GM12878 (cell line): ENCODE measurements at regions not wholly inside any gene's neighbourhood (a gene's known extent, or its start where the extent isn't known, plus 50 kb on each side); places are given as distances from the start of the nearest gene placed in this dataset.

Source experiments
- ATAC-seq: fragments of 200-7000 bp; cut with Tn5 transposase; 3 replicates; pipeline ENCODE4 v1.9.1; 2020; ENCODE audit warnings: mild to moderate bottlenecking, moderate library complexity
- BruUV-seq: library from RNA; stranded (reverse); fragments of 400-500 nt; replicated peaks from 2 replicates; lab custom pipeline; 2021; lab: Mats Ljungman, UMichigan
- CTCF ChIA-PET: fragments of 300-600 bp; sonication (Branson Sonifier 250); formaldehyde crosslinking; extraction: SDS; loops from one replicate; lab custom pipeline; 2021; ENCODE audit warnings: inconsistent platforms; lab: Yijun Ruan, JAX
- POLR2A ChIA-PET: fragments of 350-600 bp; formaldehyde crosslinking; extraction: SDS; loops from one replicate; lab custom pipeline; 2021; ENCODE audit warnings: inconsistent platforms; lab: Charles Lee
- RAD21 ChIA-PET: fragments of 300-600 bp; sonication (Branson Sonifier 250); formaldehyde crosslinking; loops from one replicate; lab custom pipeline; 2023; ENCODE audit warnings: antibody characterized with exemption; ENCODE audit not compliant: unreplicated experiment; lab: Charles Lee
- SMC1A ChIA-PET: fragments of 300-600 bp; sonication (Branson Sonifier 250); formaldehyde crosslinking; loops from one replicate; lab custom pipeline; 2023; ENCODE audit not compliant: unreplicated experiment, uncharacterized antibody; lab: Charles Lee
- DNase-seq: peaks from one replicate; pipeline ENCODE4 v3.0.0-alpha.2; 2011; ENCODE audit warnings: low read depth, low spot score
- FAIRE-seq: peaks from 3 replicates; lab custom pipeline; 2011; peaks lifted over from hg19 to GRCh38; lab: Jason Lieb, UNC
- H2AFZ ChIP-seq: 2 replicates; pipeline ENCODE4 v1.6.0; 2011; ENCODE audit warnings: low read depth, low read length, control low read depth; ENCODE audit not compliant: control insufficient read depth
- H3K27ac ChIP-seq: 2 replicates; pipeline ENCODE4 v1.5.1; 2011; ENCODE audit warnings: control low read depth; ENCODE audit not compliant: control insufficient read depth, insufficient read depth
- H3K27me3 ChIP-seq, 2 experiments: replicated peaks in 1 of 2; 2 replicates each; pipeline versions ENCODE4 v1.6.0 to v1.6.1; 2011; ENCODE audit warnings: low read length in 1 of 2; ENCODE audit not compliant: control insufficient read depth in 2 of 2, insufficient read depth in 2 of 2
- H3K36me3 ChIP-seq, 2 experiments: 2 replicates each; pipeline ENCODE4 v1.5.1; 2011; ENCODE audit warnings: low read length in 1 of 2; ENCODE audit not compliant: control insufficient read depth in 2 of 2, insufficient read depth in 2 of 2
- H3K4me1 ChIP-seq: 2 replicates; pipeline ENCODE4 v1.6.1; 2011; ENCODE audit warnings: mild to moderate bottlenecking, low read length, moderate library complexity, mixed read lengths; ENCODE audit not compliant: control insufficient read depth, insufficient read depth
- H3K4me2 ChIP-seq: 2 replicates; pipeline ENCODE4 v1.6.0; 2011; ENCODE audit warnings: control low read depth; ENCODE audit not compliant: control insufficient read depth, insufficient read depth
- H3K4me3 ChIP-seq: fragments of 200-600 bp; sonication (generic); 2 replicates; pipeline ENCODE4 v1.5.1; 2016
- H3K79me2 ChIP-seq: 2 replicates; pipeline ENCODE4 v1.6.0; 2011; ENCODE audit warnings: low read length; ENCODE audit not compliant: control insufficient read depth, insufficient read depth
- H3K9ac ChIP-seq: 2 replicates; pipeline ENCODE4 v1.8.0; 2011; ENCODE audit warnings: low read length, control low read depth, mixed read lengths; ENCODE audit not compliant: control insufficient read depth, insufficient read depth
- H3K9me3 ChIP-seq: replicated peaks from 3 replicates; pipeline ENCODE4 v1.5.1; 2011; ENCODE audit warnings: mild to moderate bottlenecking, low read length; ENCODE audit not compliant: control insufficient read depth, insufficient read depth
- H4K20me1 ChIP-seq: 2 replicates; pipeline ENCODE4 v1.6.0; 2011; ENCODE audit not compliant: control insufficient read depth, insufficient read depth
- BCL11A ChIP-seq: IDR thresholded peaks from 2 replicates; pipeline ENCODE4 v1.6.1; 2011; ENCODE audit warnings: low read depth, low read length
- BCL3 ChIP-seq: IDR thresholded peaks from 2 replicates; pipeline ENCODE4 v1.6.1; 2011; ENCODE audit warnings: borderline replicate concordance, low read depth, mild to moderate bottlenecking, moderate library complexity, low read length; ENCODE audit not compliant: insufficient read depth, poor library complexity, severe bottlenecking
- CEBPB ChIP-seq, 2 experiments: fragments of 150-350 bp in 1 of 2; IDR thresholded peaks; 2 replicates each; pipeline ENCODE4 v1.6.1; 2012 to 2014; ENCODE audit warnings: low read depth in 2 of 2, low read length in 2 of 2, borderline replicate concordance in 1 of 2, inconsistent platforms in 1 of 2
- DPF2 ChIP-seq: fragments of 450-650 bp; IDR thresholded peaks from 2 replicates; pipeline ENCODE4 v1.6.1; 2017; ENCODE audit warnings: mild to moderate bottlenecking
- GATAD2B ChIP-seq: fragments of 450-650 bp; conservative IDR thresholded peaks from 2 replicates; pipeline ENCODE4 v1.6.1; 2017; ENCODE audit warnings: low read depth, mild to moderate bottlenecking, moderate library complexity
- IKZF1 ChIP-seq: fragments of 450-650 bp; conservative IDR thresholded peaks from 2 replicates; pipeline ENCODE4 v1.6.1; 2017; ENCODE audit warnings: antibody characterized with exemption, mild to moderate bottlenecking
- IRF5 ChIP-seq: fragments of 450-650 bp; IDR thresholded peaks from 2 replicates; pipeline ENCODE4 v1.6.1; 2017; ENCODE audit warnings: borderline replicate concordance
- MTA2 ChIP-seq: fragments of 450-650 bp; IDR thresholded peaks from 2 replicates; pipeline ENCODE4 v1.6.1; 2016; ENCODE audit warnings: low read depth, mild to moderate bottlenecking, moderate library complexity
- MXI1 ChIP-seq: fragments of 150-350 bp; IDR thresholded peaks from 2 replicates; pipeline ENCODE4 v1.6.1; 2011; ENCODE audit warnings: low read depth, mild to moderate bottlenecking, inconsistent platforms, low read length, improper control_type of control experiment
- POLR2AphosphoS5 ChIP-seq: IDR thresholded peaks from 2 replicates; pipeline ENCODE4 v1.6.1; 2011; ENCODE audit warnings: mild to moderate bottlenecking, low read length, inconsistent platforms
- RAD21 ChIP-seq: IDR thresholded peaks from 2 replicates; pipeline ENCODE4 v1.6.1; 2011; ENCODE audit warnings: mild to moderate bottlenecking, low read depth, low read length, moderate library complexity; ENCODE audit not compliant: insufficient read depth
- SMAD1 ChIP-seq: fragments of 450-650 bp; IDR thresholded peaks from 2 replicates; pipeline ENCODE4 v1.6.1; 2018; ENCODE audit warnings: mild to moderate bottlenecking, low read depth; ENCODE audit not compliant: partially characterized antibody
- ZNF274 ChIP-seq: IDR thresholded peaks from one replicate; pipeline ENCODE4 v1.8.0; 2011; ENCODE audit not compliant: insufficient read length, insufficient read depth
- ZSCAN29 ChIP-seq: fragments of 450-650 bp; IDR thresholded peaks from 2 replicates; pipeline ENCODE4 v1.6.1; 2017; ENCODE audit warnings: mild to moderate bottlenecking, moderate library complexity
- WGBS: methylation state at CpG from one replicate; pipeline ENCODE4 v1.1.6; 2016; ENCODE audit warnings: low lambda C conversion rate; ENCODE audit not compliant: insufficient replicate concordance, insufficient coverage; ENCODE audit errors: missing lambda C conversion rate; 5-methylcytosine and 5-hydroxymethylcytosine counted together
- in situ Hi-C: fragments of 300-500 bp; cut with MboI; formaldehyde crosslinking; loops from 9 replicates; pipeline ENCODE4 v1.14.3; 2018; ENCODE audit warnings: mixed read lengths
- intact Hi-C: fragments of 100-400 bp; cut with micrococcal nuclease; formaldehyde crosslinking; loops from one replicate; pipeline ENCODE4 v1.14.2; 2022; ENCODE audit not compliant: unreplicated experiment
- TF ChIP-seq, protein P1 (sequence below): fragments of 450-650 bp; IDR thresholded peaks from 2 replicates; pipeline ENCODE4 v1.6.1; 2014; ENCODE audit warnings: mild to moderate bottlenecking
- TF ChIP-seq, protein P2 (sequence below): fragments of 450-650 bp; IDR thresholded peaks from 2 replicates; pipeline ENCODE4 v1.6.1; 2016; ENCODE audit warnings: mild to moderate bottlenecking
- TF ChIP-seq, protein P3 (sequence below): fragments of 450-650 bp; IDR thresholded peaks from 2 replicates; pipeline ENCODE4 v1.6.1; 2017; ENCODE audit warnings: low read depth, mild to moderate bottlenecking, moderate library complexity

DNA sequence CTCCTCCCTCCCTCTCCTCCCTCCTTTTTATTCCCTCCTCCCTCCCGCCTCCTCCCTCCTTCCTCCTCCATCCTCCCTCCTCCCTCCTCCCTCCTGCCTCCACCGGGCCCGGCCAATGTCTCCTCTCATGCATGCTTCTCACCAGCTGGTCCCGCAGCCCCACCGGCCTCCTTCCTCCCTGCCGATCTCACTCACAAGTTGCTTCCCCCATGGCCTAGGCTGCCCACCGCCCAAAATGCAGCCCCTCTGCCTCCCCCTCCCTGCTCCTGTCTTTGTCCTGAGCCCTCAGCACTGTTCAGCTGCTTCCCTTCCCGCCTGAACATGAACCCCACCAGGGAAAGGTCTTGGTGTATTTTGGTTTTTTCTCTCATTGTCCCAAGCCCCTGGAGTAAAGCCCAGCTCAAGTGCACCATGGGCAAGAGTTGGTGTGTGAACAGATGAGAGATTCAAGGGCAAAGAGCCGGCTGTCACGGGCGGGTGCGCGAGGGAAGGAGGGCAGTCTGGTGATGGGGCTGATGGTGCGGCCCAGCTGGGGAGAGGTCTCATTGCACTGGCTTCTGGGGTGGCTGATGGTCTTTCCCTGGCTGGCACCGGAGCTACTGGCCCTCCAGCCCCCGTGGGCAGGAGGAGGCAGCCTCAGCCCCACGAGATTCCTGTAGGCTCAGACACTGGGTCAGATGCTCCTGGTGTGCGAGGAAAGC lies 117.6 kb downstream of the TWIST2 start:
- H3K4me2 ChIP-seq = no peak overlapping the region
- 0 out of 4 replicates have a peak, but pooled peaks cover 0 to 2% of the 10 kb centered on the region in 2 experiments for H3K27me3 ChIP-seq
- in situ Hi-C loops (no loop called here), intact Hi-C loops (no loop called here)
- ChIA-PET POLR2A (no interaction called here), CTCF (no interaction called here), RAD21 (no interaction called here), SMC1A (no interaction called here)
- H3K9ac ChIP-seq = no peak overlapping the region
- no peaks in the 10 kb centered on the region for H3K4me1 ChIP-seq
- H3K9me3 ChIP-seq = no peaks in the 10 kb centered on the region
- no peaks in the 10 kb centered on the region for H3K79me2 ChIP-seq
- H4K20me1 ChIP-seq = no peaks in the 10 kb centered on the region
- no peak for ATAC-seq
- H3K4me3 ChIP-seq = no peak overlapping the region
- H3K36me3 ChIP-seq = no peaks in the 10 kb centered on the region
- no TSS peak for BruUV-seq
- DNase-seq = no peak
- no peak for FAIRE-seq
- WGBS = 48% methylated on average over 12 of the region's 18 CpGs
- no peak overlapping the region for H2AFZ ChIP-seq
- H3K27ac ChIP-seq = no peak overlapping the region
- TF ChIP-seq BCL11A = no peak
- no peak for TF ChIP-seq BCL3
- no peak for TF ChIP-seq DPF2
- no peak for TF ChIP-seq MTA2
- TF ChIP-seq ZNF274 = no peak
- no peak for TF ChIP-seq IRF5
- TF ChIP-seq, protein P1, sequence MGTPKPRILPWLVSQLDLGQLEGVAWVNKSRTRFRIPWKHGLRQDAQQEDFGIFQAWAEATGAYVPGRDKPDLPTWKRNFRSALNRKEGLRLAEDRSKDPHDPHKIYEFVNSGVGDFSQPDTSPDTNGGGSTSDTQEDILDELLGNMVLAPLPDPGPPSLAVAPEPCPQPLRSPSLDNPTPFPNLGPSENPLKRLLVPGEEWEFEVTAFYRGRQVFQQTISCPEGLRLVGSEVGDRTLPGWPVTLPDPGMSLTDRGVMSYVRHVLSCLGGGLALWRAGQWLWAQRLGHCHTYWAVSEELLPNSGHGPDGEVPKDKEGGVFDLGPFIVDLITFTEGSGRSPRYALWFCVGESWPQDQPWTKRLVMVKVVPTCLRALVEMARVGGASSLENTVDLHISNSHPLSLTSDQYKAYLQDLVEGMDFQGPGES = no peak
- TF ChIP-seq POLR2AphosphoS5 = no peak
- TF ChIP-seq IKZF1 = no peak
- TF ChIP-seq MXI1 = no peak
- TF ChIP-seq GATAD2B = no peak
- TF ChIP-seq SMAD1 = no peak
- TF ChIP-seq, protein P2, sequence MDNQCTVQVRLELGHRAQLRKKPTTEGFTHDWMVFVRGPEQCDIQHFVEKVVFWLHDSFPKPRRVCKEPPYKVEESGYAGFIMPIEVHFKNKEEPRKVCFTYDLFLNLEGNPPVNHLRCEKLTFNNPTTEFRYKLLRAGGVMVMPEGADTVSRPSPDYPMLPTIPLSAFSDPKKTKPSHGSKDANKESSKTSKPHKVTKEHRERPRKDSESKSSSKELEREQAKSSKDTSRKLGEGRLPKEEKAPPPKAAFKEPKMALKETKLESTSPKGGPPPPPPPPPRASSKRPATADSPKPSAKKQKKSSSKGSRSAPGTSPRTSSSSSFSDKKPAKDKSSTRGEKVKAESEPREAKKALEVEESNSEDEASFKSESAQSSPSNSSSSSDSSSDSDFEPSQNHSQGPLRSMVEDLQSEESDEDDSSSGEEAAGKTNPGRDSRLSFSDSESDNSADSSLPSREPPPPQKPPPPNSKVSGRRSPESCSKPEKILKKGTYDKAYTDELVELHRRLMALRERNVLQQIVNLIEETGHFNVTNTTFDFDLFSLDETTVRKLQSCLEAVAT = no peak
- TF ChIP-seq CEBPB (IDR thresholded peaks at IDR 0.05; ENCODE audit: borderline replicate concordance in 1 of 2, low read depth in 2 of 2, low read length in 2 of 2) = no peak
- TF ChIP-seq ZSCAN29 = no peak
- TF ChIP-seq, protein P3, sequence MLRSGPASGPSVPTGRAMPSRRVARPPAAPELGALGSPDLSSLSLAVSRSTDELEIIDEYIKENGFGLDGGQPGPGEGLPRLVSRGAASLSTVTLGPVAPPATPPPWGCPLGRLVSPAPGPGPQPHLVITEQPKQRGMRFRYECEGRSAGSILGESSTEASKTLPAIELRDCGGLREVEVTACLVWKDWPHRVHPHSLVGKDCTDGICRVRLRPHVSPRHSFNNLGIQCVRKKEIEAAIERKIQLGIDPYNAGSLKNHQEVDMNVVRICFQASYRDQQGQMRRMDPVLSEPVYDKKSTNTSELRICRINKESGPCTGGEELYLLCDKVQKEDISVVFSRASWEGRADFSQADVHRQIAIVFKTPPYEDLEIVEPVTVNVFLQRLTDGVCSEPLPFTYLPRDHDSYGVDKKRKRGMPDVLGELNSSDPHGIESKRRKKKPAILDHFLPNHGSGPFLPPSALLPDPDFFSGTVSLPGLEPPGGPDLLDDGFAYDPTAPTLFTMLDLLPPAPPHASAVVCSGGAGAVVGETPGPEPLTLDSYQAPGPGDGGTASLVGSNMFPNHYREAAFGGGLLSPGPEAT = no peak
- no peak for TF ChIP-seq RAD21
